LNCaP clone FGC (cell line): ENCODE measurements at regions not wholly inside any gene's neighbourhood (a gene's known extent, or its start where the extent isn't known, plus 50 kb on each side); places are given as distances from the start of the nearest gene placed in this dataset.

Experiments used
- DNase-seq: peaks from one replicate; pipeline ENCODE4 v3.0.0-alpha.2; 2011; ENCODE audit warnings: low read depth
- H3K4me3 ChIP-seq: 2 replicates; pipeline ENCODE4 v1.5.1; 2011; ENCODE audit warnings: mild to moderate bottlenecking, low read depth, low read length, control low read depth
- CTCF ChIP-seq: IDR thresholded peaks from 2 replicates; pipeline ENCODE4 v1.5.1; 2012; ENCODE audit warnings: mild to moderate bottlenecking; ENCODE audit not compliant: control insufficient read depth, insufficient read depth; ENCODE audit errors: extremely low read depth

GRCh38 chr11:29314211-29314610 lies 702.6 kb downstream of the KCNA4 start:
- H3K4me3 ChIP-seq, result no peak overlapping the region
- TF ChIP-seq CTCF, result no peak
- DNase-seq, result no peak

- no peak for TF ChIP-seq CTCF
- DNase-seq, result no peak
- H3K4me3 ChIP-seq, result no peak overlapping the region
These were observed 704.0 kb downstream of the KCNA4 start for GRCh38 chr11:29312812-29313211.

GRCh38 chr11:29310725-29311342 lies 706.0 kb downstream of the KCNA4 start:
- TF ChIP-seq CTCF, result no peak
- no peak for DNase-seq
- no peak overlapping the region for H3K4me3 ChIP-seq

- no peak for TF ChIP-seq CTCF
- no peak for DNase-seq
- H3K4me3 ChIP-seq, result no peak overlapping the region
These were observed 706.8 kb downstream of the KCNA4 start for GRCh38 chr11:29309992-29310391.

- no peak overlapping the region for H3K4me3 ChIP-seq
- DNase-seq, result no peak
- TF ChIP-seq CTCF, result no peak
These were observed 710.3 kb downstream of the KCNA4 start for GRCh38 chr11:29306527-29306926.

GRCh38 chr11:29305456-29306232 lies 711.2 kb downstream of the KCNA4 start:
- no peak for DNase-seq
- no peak for TF ChIP-seq CTCF

GRCh38 chr11:29300420-29300819 lies 716.4 kb downstream of the KCNA4 start:
- no peak overlapping the region for H3K4me3 ChIP-seq
- no peak for DNase-seq
- TF ChIP-seq CTCF, result no peak

More at GRCh38 chr11:29305456-29306232, 711.2 kb downstream of the KCNA4 start:
- no peak overlapping the region for H3K4me3 ChIP-seq
